ENCODE measurements at regions not wholly inside any gene's neighbourhood (a gene's known extent, or its start where the extent isn't known, plus 50 kb on each side); places are given as distances from the start of the nearest gene placed in this dataset.

- DNase-seq (ENCODE audit: low read depth), result no peak
These were observed 60.6 kb upstream of the CDK20 start for GRCh38 chr9:88034964-88035363.

- DNase-seq (ENCODE audit: low read depth), result no peak
These were observed 59.0 kb upstream of the CDK20 start for GRCh38 chr9:88033359-88033702.

- no peak for DNase-seq (ENCODE audit: low read depth)
These were observed 54.0 kb upstream of the CDK20 start for GRCh38 chr9:88028338-88028737.

- no peak for DNase-seq (ENCODE audit: low read depth)
These were observed 51.8 kb upstream of the CDK20 start for GRCh38 chr9:88026118-88026479.

GRCh38 chr9:88025411-88026117 is 51.2 kb upstream of the CDK20 start:
- no peak for DNase-seq (ENCODE audit: low read depth)

GRCh38 chr9:88024896-88025295 is 50.6 kb upstream of the CDK20 start:
- no peak for DNase-seq (ENCODE audit: low read depth)

Measured in non-pigmented ciliary epithelial cell (primary cell).